ENCODE measurements at regions not wholly inside any gene's neighbourhood (a gene's known extent, or its start where the extent isn't known, plus 50 kb on each side); places are given as distances from the start of the nearest gene placed in this dataset.

DNA sequence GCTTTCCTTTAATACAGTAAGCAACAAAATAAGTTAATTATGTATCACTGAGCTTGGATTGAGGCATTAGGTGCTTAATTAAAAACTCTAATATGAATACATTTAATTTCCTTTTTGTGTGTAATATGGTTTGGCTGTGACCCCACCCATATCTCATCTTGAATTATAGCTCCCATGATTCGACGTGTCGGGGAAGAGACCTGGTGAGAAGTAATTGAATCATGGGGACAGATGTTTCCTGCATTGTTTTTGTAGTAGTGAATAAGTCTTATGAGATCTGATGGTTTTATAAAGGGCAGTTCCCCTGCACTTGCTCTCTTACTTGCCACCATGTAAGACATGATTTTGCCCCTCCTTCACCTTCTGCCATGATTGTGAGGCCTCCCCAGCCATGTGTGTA lies 325.4 kb upstream of the CDH7 start:
- TF ChIP-seq, protein P1, sequence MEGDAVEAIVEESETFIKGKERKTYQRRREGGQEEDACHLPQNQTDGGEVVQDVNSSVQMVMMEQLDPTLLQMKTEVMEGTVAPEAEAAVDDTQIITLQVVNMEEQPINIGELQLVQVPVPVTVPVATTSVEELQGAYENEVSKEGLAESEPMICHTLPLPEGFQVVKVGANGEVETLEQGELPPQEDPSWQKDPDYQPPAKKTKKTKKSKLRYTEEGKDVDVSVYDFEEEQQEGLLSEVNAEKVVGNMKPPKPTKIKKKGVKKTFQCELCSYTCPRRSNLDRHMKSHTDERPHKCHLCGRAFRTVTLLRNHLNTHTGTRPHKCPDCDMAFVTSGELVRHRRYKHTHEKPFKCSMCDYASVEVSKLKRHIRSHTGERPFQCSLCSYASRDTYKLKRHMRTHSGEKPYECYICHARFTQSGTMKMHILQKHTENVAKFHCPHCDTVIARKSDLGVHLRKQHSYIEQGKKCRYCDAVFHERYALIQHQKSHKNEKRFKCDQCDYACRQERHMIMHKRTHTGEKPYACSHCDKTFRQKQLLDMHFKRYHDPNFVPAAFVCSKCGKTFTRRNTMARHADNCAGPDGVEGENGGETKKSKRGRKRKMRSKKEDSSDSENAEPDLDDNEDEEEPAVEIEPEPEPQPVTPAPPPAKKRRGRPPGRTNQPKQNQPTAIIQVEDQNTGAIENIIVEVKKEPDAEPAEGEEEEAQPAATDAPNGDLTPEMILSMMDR (IDR thresholded peaks at IDR 0.05; ENCODE audit: low read depth, low read length, poor library complexity, severe bottlenecking): no peak
- TF ChIP-seq EZH2phosphoT487 (IDR thresholded peaks at IDR 0.05; ENCODE audit: borderline replicate concordance, low read length): no peak
